OCI-LY7 (cell line): ENCODE measurements at regions not wholly inside any gene's neighbourhood (a gene's known extent, or its start where the extent isn't known, plus 50 kb on each side); places are given as distances from the start of the nearest gene placed in this dataset.
"Not testable (repeated sequence)": the region's sequence is repeated elsewhere in the genome, so short reads cannot be mapped to it uniquely, and the experiment has no call there.

ENCODE experiments used
- BruUV-seq: library from RNA; stranded (reverse); fragments of 400-500 nt; replicated peaks from 2 replicates; lab custom pipeline; 2021; lab: Mats Ljungman, UMichigan
- CTCF ChIA-PET: fragments of 300-600 bp; sonication (Branson Sonifier 250); formaldehyde crosslinking; loops from one replicate; lab custom pipeline; 2022; ENCODE audit warnings: antibody characterized with exemption; ENCODE audit not compliant: unreplicated experiment; lab: Charles Lee
- POLR2A ChIA-PET: fragments of 300-600 bp; sonication (Branson Sonifier 250); formaldehyde crosslinking; loops from one replicate; lab custom pipeline; 2022; ENCODE audit warnings: antibody characterized with exemption; lab: Charles Lee
- DNase-seq: peaks from one replicate; pipeline ENCODE4 v3.0.0-alpha.2; 2015; ENCODE audit warnings: low spot score
- H2AFZ ChIP-seq: fragments of 200-600 bp; sonication (generic), shearing (Covaris generic); 2 replicates; pipeline ENCODE4 v1.6.1; 2014; ENCODE audit warnings: mild to moderate bottlenecking, antibody characterized with exemption, low read length, moderate library complexity
- H3K27ac ChIP-seq: fragments of 200-600 bp; sonication (generic); 2 replicates; pipeline ENCODE4 v1.5.1; 2014; ENCODE audit warnings: mixed run types, low read depth, mild to moderate bottlenecking, moderate library complexity, low read length, inconsistent platforms; ENCODE audit not compliant: poor library complexity, severe bottlenecking
- H3K36me3 ChIP-seq: fragments of 200-600 bp; sonication (generic); 2 replicates; pipeline ENCODE4 v1.6.1; 2014; ENCODE audit warnings: mild to moderate bottlenecking, antibody characterized with exemption, low read length, moderate library complexity, mixed read lengths; ENCODE audit not compliant: insufficient read depth
- H3K4me1 ChIP-seq: fragments of 200-600 bp; sonication (generic); 2 replicates; pipeline ENCODE4 v1.5.1; 2014; ENCODE audit warnings: mild to moderate bottlenecking, low read length; ENCODE audit not compliant: insufficient read depth, poor library complexity, severe bottlenecking
- H3K4me2 ChIP-seq: fragments of 200-600 bp; sonication (generic); 2 replicates; pipeline ENCODE4 v1.6.1; 2014; ENCODE audit warnings: mild to moderate bottlenecking, low read length
- H3K4me3 ChIP-seq: fragments of 200-600 bp; sonication (generic); 2 replicates; pipeline ENCODE4 v1.5.1; 2014; ENCODE audit warnings: mild to moderate bottlenecking, low read depth, low read length; ENCODE audit not compliant: poor library complexity, severe bottlenecking
- H3K79me2 ChIP-seq: fragments of 200-600 bp; sonication (generic); 2 replicates; pipeline ENCODE4 v1.6.1; 2016; ENCODE audit warnings: low read depth, mild to moderate bottlenecking, low read length, moderate library complexity, mixed read lengths; ENCODE audit not compliant: insufficient read depth
- H3K9me2 ChIP-seq: fragments of 200-600 bp; sonication (generic); 2 replicates; pipeline ENCODE4 v1.6.1; 2016; ENCODE audit warnings: mild to moderate bottlenecking, low read length, mixed read lengths; ENCODE audit not compliant: insufficient read depth
- H3K9me3 ChIP-seq: fragments of 200-600 bp; sonication (generic); 2 replicates; pipeline ENCODE4 v1.6.1; 2014; ENCODE audit warnings: mild to moderate bottlenecking, mixed run types, low read length, mixed read lengths
- H4K20me1 ChIP-seq: fragments of 200-600 bp; sonication (generic); 2 replicates; pipeline ENCODE4 v1.6.1; 2014; ENCODE audit warnings: mild to moderate bottlenecking, antibody characterized with exemption, low read length, moderate library complexity, mixed read lengths; ENCODE audit not compliant: insufficient read depth
- EZH2phosphoT487 ChIP-seq: fragments of 200-600 bp; sonication (generic); IDR thresholded peaks from 2 replicates; pipeline ENCODE4 v1.6.1; 2018; ENCODE audit warnings: low read depth, borderline replicate concordance, mild to moderate bottlenecking, mixed run types, antibody characterized with exemption, low read length, moderate library complexity, mixed read lengths
- intact Hi-C: fragments of 100-400 bp; cut with micrococcal nuclease; formaldehyde crosslinking; loops from one replicate; pipeline ENCODE4 v1.10.0; 2022; ENCODE audit not compliant: unreplicated experiment
- TF ChIP-seq, protein P1 (sequence below): fragments of 200-600 bp; sonication (generic); conservative IDR thresholded peaks from 2 replicates; pipeline ENCODE4 v1.5.1; 2014; ENCODE audit warnings: mild to moderate bottlenecking, antibody characterized with exemption, low read length, moderate library complexity, mixed read lengths

DNA sequence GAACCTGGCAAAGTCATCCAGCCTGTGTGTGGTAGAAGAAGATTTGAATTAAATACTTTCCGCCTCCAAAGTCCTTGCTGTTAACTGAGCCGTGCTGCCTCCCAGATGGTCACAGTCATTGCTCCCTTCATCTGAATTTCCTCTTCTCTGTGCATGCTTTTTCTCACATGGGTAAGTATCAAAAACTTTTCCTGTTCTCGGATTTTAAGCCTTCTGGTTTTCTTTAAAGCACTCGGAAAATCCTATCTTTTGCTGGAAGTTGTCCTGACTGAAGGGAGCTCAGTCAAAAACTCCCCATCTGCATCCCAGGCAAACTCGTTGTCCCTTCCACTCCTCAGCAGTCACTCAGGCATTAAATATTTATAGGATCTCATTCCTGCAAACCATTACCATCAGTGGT lies 290.0 kb upstream of the PIK3R1 start:
- CTCF ChIA-PET, result no interaction called here
- POLR2A ChIA-PET, result interaction anchor here (0.7 to 1.0 kb wide), 2 partner anchors 12 to 32 kb away, joined by 3 read pairs; no protein-coding TSS in a partner anchor
- no peaks in the 10 kb centered on the region for H3K4me1 ChIP-seq
- H3K9me3 ChIP-seq, result no peaks in the 10 kb centered on the region
- H3K79me2 ChIP-seq, result no peaks in the 10 kb centered on the region
- no peak for DNase-seq
- H3K4me2 ChIP-seq, result no peak overlapping the region
- H3K9me2 ChIP-seq, result no peaks in the 10 kb centered on the region
- no peak overlapping the region for H3K27ac ChIP-seq
- intact Hi-C loops, result no loop called here
- no TSS peak for BruUV-seq
- H3K4me3 ChIP-seq, result no peak overlapping the region
- TF ChIP-seq, protein P1, sequence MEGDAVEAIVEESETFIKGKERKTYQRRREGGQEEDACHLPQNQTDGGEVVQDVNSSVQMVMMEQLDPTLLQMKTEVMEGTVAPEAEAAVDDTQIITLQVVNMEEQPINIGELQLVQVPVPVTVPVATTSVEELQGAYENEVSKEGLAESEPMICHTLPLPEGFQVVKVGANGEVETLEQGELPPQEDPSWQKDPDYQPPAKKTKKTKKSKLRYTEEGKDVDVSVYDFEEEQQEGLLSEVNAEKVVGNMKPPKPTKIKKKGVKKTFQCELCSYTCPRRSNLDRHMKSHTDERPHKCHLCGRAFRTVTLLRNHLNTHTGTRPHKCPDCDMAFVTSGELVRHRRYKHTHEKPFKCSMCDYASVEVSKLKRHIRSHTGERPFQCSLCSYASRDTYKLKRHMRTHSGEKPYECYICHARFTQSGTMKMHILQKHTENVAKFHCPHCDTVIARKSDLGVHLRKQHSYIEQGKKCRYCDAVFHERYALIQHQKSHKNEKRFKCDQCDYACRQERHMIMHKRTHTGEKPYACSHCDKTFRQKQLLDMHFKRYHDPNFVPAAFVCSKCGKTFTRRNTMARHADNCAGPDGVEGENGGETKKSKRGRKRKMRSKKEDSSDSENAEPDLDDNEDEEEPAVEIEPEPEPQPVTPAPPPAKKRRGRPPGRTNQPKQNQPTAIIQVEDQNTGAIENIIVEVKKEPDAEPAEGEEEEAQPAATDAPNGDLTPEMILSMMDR, result no peak
- no peak for TF ChIP-seq EZH2phosphoT487
- H2AFZ ChIP-seq, result no peak overlapping the region
- no peaks in the 10 kb centered on the region for H3K36me3 ChIP-seq
- no peaks in the 10 kb centered on the region for H4K20me1 ChIP-seq

- Histone ChIP-seq H2AFZ (no peak overlapping the region), H4K20me1 (no peaks in the 10 kb centered on the region), H3K4me2 (no peak overlapping the region), H3K9me3 (no peaks in the 10 kb centered on the region), H3K36me3 (no peaks in the 10 kb centered on the region), H3K4me1 (no peaks in the 10 kb centered on the region), H3K4me3 (no peak overlapping the region), H3K79me2 (no peaks in the 10 kb centered on the region), H3K9me2 (no peaks in the 10 kb centered on the region), H3K27ac (no peak overlapping the region)
- TF ChIP-seq, protein P1, result no peak
- TF ChIP-seq EZH2phosphoT487, result no peak
- POLR2A ChIA-PET, result no interaction called here
- CTCF ChIA-PET, result no interaction called here
- intact Hi-C loops, result no loop called here
- DNase-seq, result no peak
- no TSS peak for BruUV-seq
Observed at GRCh38 chr5:67921004-67921601, 294.5 kb upstream of the PIK3R1 start.

GRCh38 chr5:67919532-67919931 lies 296.0 kb upstream of the PIK3R1 start:
- CTCF ChIA-PET, H3K9me3 ChIP-seq, intact Hi-C loops, POLR2A ChIA-PET, H3K36me3 ChIP-seq, H3K4me3 ChIP-seq, H3K79me2 ChIP-seq, H4K20me1 ChIP-seq, DNase-seq, H3K9me2 ChIP-seq, H3K27ac ChIP-seq, H3K4me2 ChIP-seq, BruUV-seq, H2AFZ ChIP-seq, H3K4me1 ChIP-seq: not testable (repeated sequence)
